Stomach (tissue), 8 donors: ENCODE measurements at regions not wholly inside any gene's neighbourhood (a gene's known extent, or its start where the extent isn't known, plus 50 kb on each side); places are given as distances from the start of the nearest gene placed in this dataset.
A peak's percentile ranks its signal among the peaks of the same experiment; 100 is the strongest.

Experiments
- DNase-seq, 2 donors: peaks; one replicate each; pipeline versions ENCODE4 v3.0.0 to v3.0.0-alpha.2; 2013 to 2019
- H3K27ac ChIP-seq, 5 donors: fragments of 200-600 bp in 4 of 5; sonication (generic) in 4 of 5; one replicate each; pipeline ENCODE4 v1.5.1; 2013 to 2019; ENCODE audit warnings: mild to moderate bottlenecking in 1 of 5, moderate library complexity in 1 of 5
- H3K27me3 ChIP-seq, 3 donors: fragments of 200-600 bp; sonication (generic); one replicate each; pipeline ENCODE4 v1.5.1; 2017 to 2019; ENCODE audit warnings: mixed run types in 1 of 3
- H3K36me3 ChIP-seq, 4 donors: fragments of 200-600 bp; sonication (generic); 1 replicate in 3 of 4; 2 replicates in 1 of 4; pipeline ENCODE4 v1.5.1; 2016 to 2019
- H3K4me1 ChIP-seq, 4 donors: fragments of 200-600 bp; sonication (generic); one replicate each; pipeline ENCODE4 v1.5.1; 2016 to 2019
- H3K4me3 ChIP-seq, 4 donors: fragments of 200-600 bp; sonication (generic) in 3 of 4; one replicate each; pipeline ENCODE4 v1.5.1; 2016 to 2019; ENCODE audit warnings: mild to moderate bottlenecking in 1 of 4
- H3K9me3 ChIP-seq, 4 donors: fragments of 200-600 bp; sonication (generic); one replicate each; pipeline ENCODE4 v1.5.1; 2016 to 2019
- EP300 ChIP-seq: sonication (generic); formaldehyde crosslinking; IDR thresholded peaks from one replicate; pipeline ENCODE4 v1.6.1; 2017; ENCODE audit warnings: antibody characterized with exemption
- POLR2A ChIP-seq, 4 donors: fragments of 450-650 bp; IDR thresholded peaks; one replicate each; pipeline ENCODE4 v1.6.1; 2016; ENCODE audit warnings: antibody characterized with exemption in 4 of 4, control low read depth in 2 of 4, mild to moderate bottlenecking in 1 of 4, moderate library complexity in 1 of 4
- POLR2AphosphoS5 ChIP-seq, 3 donors: sonication (generic); formaldehyde crosslinking; IDR thresholded peaks; one replicate each; pipeline ENCODE4 v1.6.1; 2016; ENCODE audit warnings: antibody characterized with exemption in 3 of 3
- WGBS, 5 donors: extraction: QIAGEN DNeasy Blood & Tissue Kit in 3 of 5; methylation state at CpG; one replicate each; pipeline versions ENCODE4 v1.1.5 to v1.1.7; 2013 to 2018; 5-methylcytosine and 5-hydroxymethylcytosine counted together
- intact Hi-C: fragments of 100-400 bp; cut with DNase I; formaldehyde crosslinking; loops from one replicate; pipeline ENCODE4 v1.15.1; 2023; ENCODE audit warnings: low total_unique reads
- TF ChIP-seq, protein P1 (sequence below), 7 experiments: fragments of 450-650 bp in 4 of 7; fragments of 200-600 bp in 3 of 7; sonication (generic) in 3 of 7; IDR thresholded peaks; one replicate each; pipeline ENCODE4 v1.5.1; 2016 to 2019; ENCODE audit warnings: antibody characterized with exemption in 7 of 7, control low read depth in 2 of 7, mild to moderate bottlenecking in 1 of 7
- donor health status: healthy with polysubstance abuse.
- donor health status: Bipolar disorder and iron deficiency.
- donor health status: healthy.

DNA sequence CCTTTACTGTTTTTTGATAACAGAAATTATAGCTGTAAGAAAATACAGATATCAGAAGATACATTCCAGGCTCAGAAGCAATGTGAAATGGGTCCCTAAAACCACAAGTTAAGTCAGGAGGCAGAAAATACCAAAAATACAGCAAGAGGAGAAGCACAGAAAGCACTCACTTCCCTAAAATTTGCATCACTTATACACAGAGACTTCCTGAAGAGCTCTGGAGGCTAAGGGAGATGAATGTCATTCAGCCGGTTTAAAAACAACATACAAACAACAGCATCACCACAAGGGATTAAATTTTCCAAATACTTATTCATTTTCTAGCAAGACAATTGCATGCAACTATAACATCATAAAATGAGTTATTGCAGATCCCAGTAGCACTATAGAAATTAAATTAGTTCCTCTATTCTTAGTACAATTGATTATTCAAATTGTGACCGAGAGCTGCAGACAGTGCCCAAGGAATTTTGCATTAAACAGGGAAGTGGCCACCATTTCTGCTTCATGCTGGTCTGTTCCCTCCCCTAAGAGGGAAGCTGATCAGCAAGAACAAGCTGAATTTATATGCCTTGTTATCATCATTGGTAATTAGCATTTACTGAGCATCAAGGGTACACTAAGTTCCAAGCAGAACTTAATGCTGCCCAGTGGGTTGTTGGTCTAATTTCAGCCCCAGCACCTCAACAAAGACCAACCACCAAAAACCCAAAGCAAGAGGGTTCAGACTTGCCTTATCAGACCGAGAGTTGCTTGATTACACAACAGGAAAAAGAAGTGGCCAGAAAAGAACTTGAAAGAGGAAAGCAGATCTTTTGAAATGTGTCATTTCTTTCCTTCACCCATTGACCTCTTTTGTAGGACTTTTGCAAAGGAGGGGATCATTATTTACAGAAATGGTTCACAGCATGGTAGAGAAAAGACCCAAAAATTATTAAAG, 140.7 kb downstream of the KCTD12 start:
- H3K9me3 ChIP-seq = peaks cover 0 to 5% (median 0%) of the 10 kb centered on the region in 4 donors
- H3K4me3 ChIP-seq = no peak overlapping the region
- H3K27me3 ChIP-seq = no peaks in the 10 kb centered on the region
- H3K27ac ChIP-seq = peak overlapping the region in 2 of 5 donors; percentile 43 to 52
- 45 to 56% (median 48%) methylated on average over 3 of the region's 3 CpGs for WGBS, 5 donors
- peak in 1 of 2 donors; percentile 16 for DNase-seq
- no peaks in the 10 kb centered on the region for H3K36me3 ChIP-seq
- intact Hi-C loops = no loop called here
- H3K4me1 ChIP-seq = no peaks in the 10 kb centered on the region
- TF ChIP-seq POLR2AphosphoS5 (IDR thresholded peaks at IDR 0.05) (no peak), POLR2A (IDR thresholded peaks at IDR 0.05) (no peak), EP300 (no peak)
- TF ChIP-seq, protein P1, sequence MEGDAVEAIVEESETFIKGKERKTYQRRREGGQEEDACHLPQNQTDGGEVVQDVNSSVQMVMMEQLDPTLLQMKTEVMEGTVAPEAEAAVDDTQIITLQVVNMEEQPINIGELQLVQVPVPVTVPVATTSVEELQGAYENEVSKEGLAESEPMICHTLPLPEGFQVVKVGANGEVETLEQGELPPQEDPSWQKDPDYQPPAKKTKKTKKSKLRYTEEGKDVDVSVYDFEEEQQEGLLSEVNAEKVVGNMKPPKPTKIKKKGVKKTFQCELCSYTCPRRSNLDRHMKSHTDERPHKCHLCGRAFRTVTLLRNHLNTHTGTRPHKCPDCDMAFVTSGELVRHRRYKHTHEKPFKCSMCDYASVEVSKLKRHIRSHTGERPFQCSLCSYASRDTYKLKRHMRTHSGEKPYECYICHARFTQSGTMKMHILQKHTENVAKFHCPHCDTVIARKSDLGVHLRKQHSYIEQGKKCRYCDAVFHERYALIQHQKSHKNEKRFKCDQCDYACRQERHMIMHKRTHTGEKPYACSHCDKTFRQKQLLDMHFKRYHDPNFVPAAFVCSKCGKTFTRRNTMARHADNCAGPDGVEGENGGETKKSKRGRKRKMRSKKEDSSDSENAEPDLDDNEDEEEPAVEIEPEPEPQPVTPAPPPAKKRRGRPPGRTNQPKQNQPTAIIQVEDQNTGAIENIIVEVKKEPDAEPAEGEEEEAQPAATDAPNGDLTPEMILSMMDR (IDR thresholded peaks at IDR 0.05) = no peak

DNA sequence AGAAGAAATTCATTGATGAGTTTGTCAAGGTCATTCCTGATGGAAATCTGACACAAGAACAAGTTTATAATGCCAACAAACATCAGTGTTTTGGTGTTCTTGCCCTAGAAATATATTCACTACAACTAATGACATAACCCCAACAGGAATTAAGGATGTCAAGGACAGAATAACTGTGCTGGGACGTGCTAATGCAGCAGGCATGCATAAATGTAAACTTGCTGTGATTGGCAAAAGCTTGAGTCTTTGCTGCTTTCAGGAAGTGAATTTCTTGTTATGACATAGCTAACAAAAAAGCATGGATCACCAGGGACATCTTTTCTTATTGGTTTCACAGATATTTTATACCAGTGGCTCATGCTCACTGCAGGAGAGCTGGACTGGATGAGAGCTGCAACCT, 144.6 kb downstream of the KCTD12 start:
- no peak overlapping the region for H3K4me3 ChIP-seq
- no peak for DNase-seq
- H3K36me3 ChIP-seq = no peaks in the 10 kb centered on the region
- H3K4me1 ChIP-seq = no peaks in the 10 kb centered on the region
- peaks cover 0 to 5% (median 0%) of the 10 kb centered on the region in 4 donors for H3K9me3 ChIP-seq
- TF ChIP-seq, protein P1 (IDR thresholded peaks at IDR 0.05) = no peak
- TF ChIP-seq POLR2A (IDR thresholded peaks at IDR 0.05) (no peak), EP300 (no peak), POLR2AphosphoS5 (IDR thresholded peaks at IDR 0.05) (no peak)
- intact Hi-C loops = no loop called here
- WGBS, 5 donors = 21 to 66% (median 58%) methylated on average over 1 of the region's 1 CpG
- H3K27me3 ChIP-seq = no peaks in the 10 kb centered on the region
- no peak overlapping the region for H3K27ac ChIP-seq

DNA sequence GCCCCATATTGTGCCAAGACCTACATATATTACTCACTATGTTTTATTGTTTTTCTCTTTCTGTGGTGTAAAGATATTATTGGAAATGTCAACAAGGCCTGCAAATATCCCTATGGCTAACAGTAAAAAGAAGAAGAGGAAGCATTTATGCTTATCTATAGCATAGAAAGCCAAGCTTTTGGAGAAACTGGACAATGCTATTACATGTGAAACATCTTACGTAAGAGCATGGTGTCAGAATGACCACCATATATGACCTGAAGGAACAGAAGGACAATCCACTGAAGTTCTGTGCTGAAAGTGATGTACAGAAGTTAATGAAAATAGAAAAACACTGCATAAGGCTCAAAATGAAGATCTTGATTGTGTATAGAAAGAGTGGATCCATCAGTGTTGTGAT, 145.2 kb downstream of the KCTD12 start:
- 85 to 94% (median 92%) methylated on average over 1 of the region's 1 CpG for WGBS, 5 donors
- Histone ChIP-seq H3K9me3 (peaks cover 0 to 5% (median 0%) of the 10 kb centered on the region in 4 donors), H3K27me3 (no peaks in the 10 kb centered on the region), H3K4me3 (no peak overlapping the region), H3K4me1 (no peaks in the 10 kb centered on the region), H3K27ac (no peak overlapping the region), H3K36me3 (no peaks in the 10 kb centered on the region)
- intact Hi-C loops = no loop called here
- TF ChIP-seq EP300 = no peak
- no peak for TF ChIP-seq POLR2A (IDR thresholded peaks at IDR 0.05)
- no peak for TF ChIP-seq POLR2AphosphoS5 (IDR thresholded peaks at IDR 0.05)
- TF ChIP-seq, protein P1 (IDR thresholded peaks at IDR 0.05) = no peak
- no peak for DNase-seq

DNA sequence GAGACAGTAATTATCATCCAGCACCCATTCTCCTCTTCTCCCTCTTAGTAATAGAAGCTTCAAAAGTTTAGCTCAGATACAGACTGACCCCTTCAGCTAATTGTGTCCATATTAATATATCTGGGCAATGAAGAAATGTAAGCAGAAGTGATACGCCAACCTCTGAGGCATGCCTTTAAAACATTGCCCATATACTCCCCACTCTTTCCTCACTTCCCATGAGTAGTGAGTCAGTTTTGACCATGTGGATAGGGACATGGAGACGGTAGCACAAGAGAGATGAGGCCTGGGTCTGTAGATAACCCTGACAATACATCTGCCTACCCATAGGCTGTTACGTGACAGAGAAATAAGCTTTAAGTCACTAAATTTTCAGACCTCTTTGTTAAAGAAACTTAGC, 147.6 kb downstream of the KCTD12 start:
- Histone ChIP-seq H3K27me3 (no peaks in the 10 kb centered on the region), H3K4me3 (no peak overlapping the region), H3K27ac (no peak overlapping the region), H3K36me3 (no peaks in the 10 kb centered on the region), H3K4me1 (no peaks in the 10 kb centered on the region), H3K9me3 (peaks cover 0 to 5% (median 0%) of the 10 kb centered on the region in 4 donors)
- no peak for DNase-seq
- WGBS, 5 donors = 88 to 93% (median 91%) methylated on average over 3 of the region's 3 CpGs
- intact Hi-C loops = no loop called here
- TF ChIP-seq POLR2AphosphoS5 (IDR thresholded peaks at IDR 0.05) (no peak), EP300 (no peak), POLR2A (IDR thresholded peaks at IDR 0.05) (no peak)
- TF ChIP-seq, protein P1 (IDR thresholded peaks at IDR 0.05) = no peak
